ENCODE measurements at regions not wholly inside any gene's neighbourhood (a gene's known extent, or its start where the extent isn't known, plus 50 kb on each side); places are given as distances from the start of the nearest gene placed in this dataset.

DNA sequence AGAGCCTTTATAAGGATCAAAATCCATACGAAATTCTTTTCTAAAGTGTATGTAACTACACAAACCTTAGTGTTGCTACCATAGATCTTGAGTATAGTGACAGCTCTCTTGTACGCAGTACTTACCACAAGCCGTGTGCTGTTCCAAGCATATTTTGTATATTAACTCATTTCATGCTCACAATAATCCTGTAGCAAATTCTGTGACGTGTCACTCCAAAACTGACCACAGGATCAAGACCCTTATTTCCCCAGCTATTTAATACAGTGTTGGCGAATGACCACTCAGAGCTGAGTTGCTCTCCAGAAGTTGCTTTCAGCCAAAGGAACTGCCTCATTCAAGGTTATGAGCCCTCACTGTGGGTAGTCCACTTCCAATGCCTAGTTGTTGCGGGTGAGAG is 169.8 kb downstream of the BTG1 start:
- Histone ChIP-seq H3K79me2 (ENCODE audit: low read length) (no peaks in the 10 kb centered on the region), H3K36me3 (replicated peaks; ENCODE audit: insufficient read depth, low read length) (no peaks in the 10 kb centered on the region), H4K20me1 (ENCODE audit: insufficient read depth, low read length) (no peaks in the 10 kb centered on the region), H3K27me3 (replicated peaks; ENCODE audit: insufficient read depth, low read length) (no peaks in the 10 kb centered on the region), H2AFZ (ENCODE audit: low read length) (no peak overlapping the region), H3K4me1 (ENCODE audit: low read length) (no peaks in the 10 kb centered on the region), H3K4me3 (ENCODE audit: low read length) (no peak overlapping the region), H3K4me2 (ENCODE audit: low read depth, low read length) (no peak overlapping the region), H3K9me3 (replicated peaks; ENCODE audit: insufficient read depth, low read length) (no peaks in the 10 kb centered on the region), H3K9me2 (replicated peaks; ENCODE audit: insufficient read depth, low read length) (no peaks in the 10 kb centered on the region), H3K27ac (ENCODE audit: low read length) (no peak overlapping the region), H3F3A (ENCODE audit: insufficient read depth, low read length) (no peaks in the 10 kb centered on the region), H3K9ac (ENCODE audit: low read length) (no peak overlapping the region)
- TF ChIP-seq EZH2 (optimal IDR thresholded peaks at IDR 0.05; ENCODE audit: low read depth, low read length) = no peak
- TF ChIP-seq EZH2phosphoT487 (IDR thresholded peaks at IDR 0.05; ENCODE audit: low read length) = no peak
- no peak for TF ChIP-seq CTCF (IDR thresholded peaks at IDR 0.05; ENCODE audit: low read length)
- no peak for DNase-seq

- Histone ChIP-seq H3K9me2 (replicated peaks; ENCODE audit: insufficient read depth, low read length) (no peaks in the 10 kb centered on the region), H3K79me2 (ENCODE audit: low read length) (no peaks in the 10 kb centered on the region), H3K4me2 (ENCODE audit: low read depth, low read length) (no peak overlapping the region), H3K27me3 (replicated peaks; ENCODE audit: insufficient read depth, low read length) (no peaks in the 10 kb centered on the region), H3K27ac (ENCODE audit: low read length) (no peak overlapping the region), H4K20me1 (ENCODE audit: insufficient read depth, low read length) (no peaks in the 10 kb centered on the region), H3K36me3 (replicated peaks; ENCODE audit: insufficient read depth, low read length) (no peaks in the 10 kb centered on the region), H3K9me3 (replicated peaks; ENCODE audit: insufficient read depth, low read length) (no peaks in the 10 kb centered on the region), H3K4me1 (ENCODE audit: low read length) (no peaks in the 10 kb centered on the region), H3F3A (ENCODE audit: insufficient read depth, low read length) (no peaks in the 10 kb centered on the region), H3K4me3 (ENCODE audit: low read length) (no peak overlapping the region), H3K9ac (ENCODE audit: low read length) (no peak overlapping the region), H2AFZ (ENCODE audit: low read length) (no peak overlapping the region)
- no peak for DNase-seq
- TF ChIP-seq CTCF (IDR thresholded peaks at IDR 0.05; ENCODE audit: low read length) = no peak
- TF ChIP-seq EZH2 (optimal IDR thresholded peaks at IDR 0.05; ENCODE audit: low read depth, low read length) = no peak
- TF ChIP-seq EZH2phosphoT487 (IDR thresholded peaks at IDR 0.05; ENCODE audit: low read length) = no peak
These were observed 171.0 kb downstream of the BTG1 start for GRCh38 chr12:91974541-91975085.

DNA sequence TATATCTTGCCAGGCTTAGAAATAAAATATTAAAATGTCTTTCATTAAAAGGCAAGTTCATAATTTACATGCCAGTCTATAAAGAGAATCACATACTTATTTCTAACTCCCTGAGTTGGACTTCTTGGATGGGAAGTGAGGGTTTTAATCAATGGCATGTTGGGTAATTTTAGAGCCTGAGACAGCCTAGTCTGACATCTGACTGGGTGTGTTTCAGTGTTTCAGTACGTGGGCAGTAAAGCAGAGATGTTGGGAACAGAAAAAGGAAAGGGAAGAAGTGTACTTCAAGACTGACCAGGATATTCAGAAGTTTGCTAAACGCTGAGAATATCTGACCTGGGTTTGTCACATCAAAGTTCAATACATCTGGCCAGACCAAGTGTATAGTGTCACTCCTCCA is 171.8 kb downstream of the BTG1 start:
- no peak overlapping the region for H3K27ac ChIP-seq (ENCODE audit: low read length)
- TF ChIP-seq EZH2phosphoT487 (IDR thresholded peaks at IDR 0.05; ENCODE audit: low read length) (no peak), CTCF (IDR thresholded peaks at IDR 0.05; ENCODE audit: low read length) (no peak), EZH2 (optimal IDR thresholded peaks at IDR 0.05; ENCODE audit: low read depth, low read length) (no peak)
- no peak overlapping the region for H2AFZ ChIP-seq (ENCODE audit: low read length)
- no peaks in the 10 kb centered on the region for H3K79me2 ChIP-seq (ENCODE audit: low read length)
- H3K4me3 ChIP-seq (ENCODE audit: low read length) = no peak overlapping the region
- no peak overlapping the region for H3K9ac ChIP-seq (ENCODE audit: low read length)
- no peaks in the 10 kb centered on the region for H3K36me3 ChIP-seq (replicated peaks; ENCODE audit: insufficient read depth, low read length)
- H4K20me1 ChIP-seq (ENCODE audit: insufficient read depth, low read length) = no peaks in the 10 kb centered on the region
- DNase-seq = no peak
- no peaks in the 10 kb centered on the region for H3K9me2 ChIP-seq (replicated peaks; ENCODE audit: insufficient read depth, low read length)
- H3K4me2 ChIP-seq (ENCODE audit: low read depth, low read length) = no peak overlapping the region
- H3K4me1 ChIP-seq (ENCODE audit: low read length) = no peaks in the 10 kb centered on the region
- H3K9me3 ChIP-seq (replicated peaks; ENCODE audit: insufficient read depth, low read length) = no peaks in the 10 kb centered on the region
- no peaks in the 10 kb centered on the region for H3F3A ChIP-seq (ENCODE audit: insufficient read depth, low read length)
- no peaks in the 10 kb centered on the region for H3K27me3 ChIP-seq (replicated peaks; ENCODE audit: insufficient read depth, low read length)
